GM12875 (cell line): ENCODE measurements at regions not wholly inside any gene's neighbourhood (a gene's known extent, or its start where the extent isn't known, plus 50 kb on each side); places are given as distances from the start of the nearest gene placed in this dataset.

Experiments used
- H3K4me3 ChIP-seq: one replicate; pipeline ENCODE4 v1.5.1; 2011; ENCODE audit warnings: low read depth, low read length, control low read depth
- TF ChIP-seq, protein P1 (sequence below): IDR thresholded peaks from 2 replicates; pipeline ENCODE4 v1.5.1; 2011; ENCODE audit warnings: low read depth, mild to moderate bottlenecking, control low read depth, inconsistent platforms, low read length, moderate library complexity, borderline replicate concordance; ENCODE audit not compliant: insufficient read depth

DNA sequence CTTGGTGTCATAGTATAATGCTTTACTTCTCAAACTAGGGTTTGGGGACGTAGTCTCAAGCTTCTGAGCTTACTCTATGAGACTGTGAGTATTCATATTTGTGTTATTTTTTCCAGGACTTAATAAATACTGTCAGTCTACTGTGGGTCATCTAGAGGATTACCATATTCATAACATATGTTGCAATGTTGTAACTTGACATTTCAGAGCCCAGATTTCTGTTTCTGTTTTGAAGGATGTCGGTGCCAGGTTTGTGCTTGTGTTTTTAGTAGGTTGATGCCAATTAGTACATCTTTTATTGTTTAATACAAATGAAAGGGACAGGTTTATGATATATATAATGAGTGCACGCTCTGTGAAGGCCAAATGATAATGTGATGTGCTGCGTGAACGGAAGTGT lies 69.6 kb downstream of the SPANXN4 start:
- no peak overlapping the region for H3K4me3 ChIP-seq
- TF ChIP-seq, protein P1, sequence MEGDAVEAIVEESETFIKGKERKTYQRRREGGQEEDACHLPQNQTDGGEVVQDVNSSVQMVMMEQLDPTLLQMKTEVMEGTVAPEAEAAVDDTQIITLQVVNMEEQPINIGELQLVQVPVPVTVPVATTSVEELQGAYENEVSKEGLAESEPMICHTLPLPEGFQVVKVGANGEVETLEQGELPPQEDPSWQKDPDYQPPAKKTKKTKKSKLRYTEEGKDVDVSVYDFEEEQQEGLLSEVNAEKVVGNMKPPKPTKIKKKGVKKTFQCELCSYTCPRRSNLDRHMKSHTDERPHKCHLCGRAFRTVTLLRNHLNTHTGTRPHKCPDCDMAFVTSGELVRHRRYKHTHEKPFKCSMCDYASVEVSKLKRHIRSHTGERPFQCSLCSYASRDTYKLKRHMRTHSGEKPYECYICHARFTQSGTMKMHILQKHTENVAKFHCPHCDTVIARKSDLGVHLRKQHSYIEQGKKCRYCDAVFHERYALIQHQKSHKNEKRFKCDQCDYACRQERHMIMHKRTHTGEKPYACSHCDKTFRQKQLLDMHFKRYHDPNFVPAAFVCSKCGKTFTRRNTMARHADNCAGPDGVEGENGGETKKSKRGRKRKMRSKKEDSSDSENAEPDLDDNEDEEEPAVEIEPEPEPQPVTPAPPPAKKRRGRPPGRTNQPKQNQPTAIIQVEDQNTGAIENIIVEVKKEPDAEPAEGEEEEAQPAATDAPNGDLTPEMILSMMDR, result no peak

DNA sequence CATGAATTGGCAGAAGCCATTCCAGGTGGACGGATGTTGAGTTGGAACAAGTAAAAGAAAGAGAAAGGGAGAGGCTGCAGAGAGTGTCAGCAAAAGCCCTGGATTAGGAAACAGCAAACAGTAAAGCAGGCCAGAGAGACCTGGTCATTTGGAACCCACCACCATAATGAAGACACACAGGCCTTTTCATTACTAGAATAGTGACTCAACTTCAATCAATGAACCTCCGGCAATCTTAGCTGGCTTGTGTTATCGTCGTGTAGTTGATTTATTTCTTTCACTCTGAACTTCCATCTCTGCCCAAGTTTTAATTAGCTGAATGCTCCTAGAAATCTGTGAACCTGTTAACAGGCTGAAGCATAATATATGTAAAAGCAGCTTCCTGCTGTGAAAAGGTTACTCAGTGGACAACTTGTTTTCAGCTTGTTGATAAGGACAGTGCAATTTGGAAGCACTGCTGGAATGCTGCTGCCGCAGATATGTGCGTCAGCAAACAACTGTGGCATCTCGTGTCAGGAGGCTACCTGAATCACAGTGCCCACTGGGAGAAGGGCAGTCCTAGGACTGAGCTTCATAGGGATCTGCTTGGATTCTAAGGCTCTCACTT lies 68.8 kb downstream of the SPANXN4 start:
- TF ChIP-seq, protein P1, result no peak
- H3K4me3 ChIP-seq, result no peak overlapping the region
